Liver (tissue), 8 donors: ENCODE measurements at regions not wholly inside any gene's neighbourhood (a gene's known extent, or its start where the extent isn't known, plus 50 kb on each side); places are given as distances from the start of the nearest gene placed in this dataset.

Experiments
- DNase-seq: peaks from one replicate; pipeline ENCODE4 v3.0.0-alpha.2; 2017; ENCODE audit warnings: low spot score
- H3K27ac ChIP-seq, 2 donors: one replicate each; pipeline ENCODE4 v1.7.0; 2013; ENCODE audit warnings: inconsistent platforms in 2 of 2, low read length in 2 of 2, control low read depth in 1 of 2, low read depth in 1 of 2, mild to moderate bottlenecking in 1 of 2
- H3K27me3 ChIP-seq, 4 donors: one replicate each; pipeline versions ENCODE4 v1.6.1 to v1.7.0; 2013; ENCODE audit warnings: low read length in 3 of 4, inconsistent platforms in 1 of 4, mild to moderate bottlenecking in 1 of 4, moderate library complexity in 1 of 4; ENCODE audit not compliant: control insufficient read depth in 4 of 4, insufficient read depth in 4 of 4
- H3K36me3 ChIP-seq, 4 donors: one replicate each; pipeline versions ENCODE4 v1.6.1 to v1.7.0; 2013; ENCODE audit warnings: low read length in 3 of 4, mild to moderate bottlenecking in 3 of 4, low read depth in 1 of 4, moderate library complexity in 1 of 4; ENCODE audit not compliant: control insufficient read depth in 4 of 4, insufficient read depth in 3 of 4
- H3K4me1 ChIP-seq, 4 donors: one replicate each; pipeline versions ENCODE4 v1.6.1 to v1.7.0; 2013; ENCODE audit warnings: low read length in 3 of 4, mild to moderate bottlenecking in 3 of 4, moderate library complexity in 1 of 4; ENCODE audit not compliant: control insufficient read depth in 4 of 4, insufficient read depth in 4 of 4
- H3K4me3 ChIP-seq, 3 donors: one replicate each; pipeline versions ENCODE4 v1.6.1 to v1.7.0; 2013; ENCODE audit warnings: low read length in 3 of 3, control low read depth in 1 of 3, low read depth in 1 of 3, mild to moderate bottlenecking in 1 of 3
- H3K9ac ChIP-seq, 2 donors: one replicate each; pipeline ENCODE4 v1.7.0; 2013; ENCODE audit warnings: low read length in 2 of 2, mild to moderate bottlenecking in 2 of 2, moderate library complexity in 2 of 2, control low read depth in 1 of 2, low read depth in 1 of 2
- H3K9me3 ChIP-seq, 4 donors: one replicate each; pipeline versions ENCODE4 v1.6.1 to v1.7.0; 2013; ENCODE audit warnings: low read length in 3 of 4; ENCODE audit not compliant: control insufficient read depth in 4 of 4
- ATF3 ChIP-seq: IDR thresholded peaks from 2 replicates; pipeline ENCODE4 v1.6.1; 2016; ENCODE audit warnings: antibody characterized with exemption
- CTCF ChIP-seq: fragments of 150-350 bp; IDR thresholded peaks from 2 replicates; pipeline ENCODE4 v1.5.1; 2017; ENCODE audit warnings: improper control_type of control experiment, low read depth, low read length; ENCODE audit not compliant: missing input control
- EGR1 ChIP-seq, 2 donors: IDR thresholded peaks; 2 replicates each; pipeline ENCODE4 v1.6.1; 2016 to 2018; ENCODE audit warnings: antibody characterized with exemption in 2 of 2, low read depth in 2 of 2
- FOXA1 ChIP-seq: IDR thresholded peaks from 2 replicates; pipeline ENCODE4 v1.6.1; 2016; ENCODE audit warnings: antibody characterized with exemption
- FOXA2 ChIP-seq: IDR thresholded peaks from 2 replicates; pipeline ENCODE4 v1.6.1; 2016; ENCODE audit warnings: antibody characterized with exemption
- GABPA ChIP-seq, 2 donors: IDR thresholded peaks in 1 of 2; conservative IDR thresholded peaks in 1 of 2; 2 replicates each; pipeline ENCODE4 v1.6.1; 2016; ENCODE audit warnings: antibody characterized with exemption in 2 of 2, mild to moderate bottlenecking in 1 of 2, moderate library complexity in 1 of 2
- HNF4A ChIP-seq, 2 donors: conservative IDR thresholded peaks; 2 replicates each; pipeline ENCODE4 v1.6.1; 2016; ENCODE audit warnings: antibody characterized with exemption in 2 of 2, mild to moderate bottlenecking in 2 of 2
- HNF4G ChIP-seq: IDR thresholded peaks from 2 replicates; pipeline ENCODE4 v1.6.1; 2016; ENCODE audit warnings: antibody characterized with exemption
- JUND ChIP-seq, 2 donors: IDR thresholded peaks; 2 replicates each; pipeline ENCODE4 v1.6.1; 2016; ENCODE audit warnings: antibody characterized with exemption in 2 of 2
- MAX ChIP-seq: IDR thresholded peaks from 2 replicates; pipeline ENCODE4 v1.6.1; 2016; ENCODE audit warnings: antibody characterized with exemption
- NR2F2 ChIP-seq: IDR thresholded peaks from 2 replicates; pipeline ENCODE4 v1.6.1; 2016; ENCODE audit warnings: antibody characterized with exemption
- RAD21 ChIP-seq, 2 donors: IDR thresholded peaks; 2 replicates each; pipeline ENCODE4 v1.6.1; 2016; ENCODE audit warnings: antibody characterized with exemption in 2 of 2, mild to moderate bottlenecking in 2 of 2
- REST ChIP-seq: IDR thresholded peaks from 2 replicates; pipeline ENCODE4 v1.6.1; 2016; ENCODE audit warnings: antibody characterized with exemption, mild to moderate bottlenecking
- RXRA ChIP-seq, 2 donors: IDR thresholded peaks; 2 replicates each; pipeline ENCODE4 v1.6.1; 2017 to 2018; ENCODE audit warnings: antibody characterized with exemption in 2 of 2, mild to moderate bottlenecking in 1 of 2
- SP1 ChIP-seq: IDR thresholded peaks from 2 replicates; pipeline ENCODE4 v1.6.1; 2018; ENCODE audit warnings: antibody characterized with exemption, mild to moderate bottlenecking
- TAF1 ChIP-seq: conservative IDR thresholded peaks from 2 replicates; pipeline ENCODE4 v1.6.1; 2016; ENCODE audit warnings: antibody characterized with exemption, mild to moderate bottlenecking
- YY1 ChIP-seq: IDR thresholded peaks from 2 replicates; pipeline ENCODE4 v1.6.1; 2016; ENCODE audit warnings: antibody characterized with exemption, mild to moderate bottlenecking
- WGBS: extraction: QIAGEN DNeasy Blood & Tissue Kit; methylation state at CpG from one replicate; pipeline ENCODE4 v1.1.7; 2013; 5-methylcytosine and 5-hydroxymethylcytosine counted together
- donor health status: healthy.
- donor health status: healthy.
- donor health status: healthy.
- donor health status: healthy.
- donor health status: healthy.

GRCh38 chr12:78585132-78585531, 279.4 kb upstream of the SYT1 start:
- no peaks in the 10 kb centered on the region for H3K4me1 ChIP-seq
- DNase-seq = no peak
- H3K4me3 ChIP-seq = no peak overlapping the region
- H3K9ac ChIP-seq = no peak overlapping the region
- peaks cover 0 to 3% (median 2%) of the 10 kb centered on the region in 4 donors for H3K9me3 ChIP-seq
- no peak overlapping the region for H3K27ac ChIP-seq
- no peaks in the 10 kb centered on the region for H3K36me3 ChIP-seq
- peaks cover 0 to 6% (median 0%) of the 10 kb centered on the region in 4 donors for H3K27me3 ChIP-seq
- TF ChIP-seq FOXA2 (no peak), REST (no peak), RXRA (IDR thresholded peaks at IDR 0.05) (no peak), FOXA1 (no peak), EGR1 (IDR thresholded peaks at IDR 0.05; ENCODE audit: low read depth in 2 of 2) (no peak), RAD21 (IDR thresholded peaks at IDR 0.05) (no peak), ATF3 (no peak), HNF4A (conservative IDR thresholded peaks at IDR 0.05) (no peak), SP1 (no peak), NR2F2 (no peak)
- 82% methylated on average over 2 of the region's 2 CpGs for whole genome bisulfite sequencing

GRCh38 chr12:78586790-78587189, 277.8 kb upstream of the SYT1 start:
- Histone ChIP-seq H3K27me3 (peaks cover 0 to 6% (median 0%) of the 10 kb centered on the region in 4 donors), H3K9ac (no peak overlapping the region), H3K4me1 (no peaks in the 10 kb centered on the region), H3K4me3 (no peak overlapping the region), H3K9me3 (peaks cover 0 to 3% (median 2%) of the 10 kb centered on the region in 4 donors), H3K36me3 (no peaks in the 10 kb centered on the region), H3K27ac (no peak overlapping the region)
- DNase-seq = no peak
- no peak for TF ChIP-seq FOXA1
- TF ChIP-seq TAF1 = no peak
- no peak for TF ChIP-seq GABPA (IDR thresholded peaks at IDR 0.05 in 1 of 2, conservative IDR thresholded peaks at IDR 0.05 in 1 of 2)
- no peak for TF ChIP-seq ATF3
- no peak for TF ChIP-seq EGR1 (IDR thresholded peaks at IDR 0.05; ENCODE audit: low read depth in 2 of 2)
- TF ChIP-seq JUND (IDR thresholded peaks at IDR 0.05) = no peak
- TF ChIP-seq SP1 = no peak
- no peak for TF ChIP-seq NR2F2
- no peak for TF ChIP-seq CTCF
- no peak for TF ChIP-seq HNF4G
- TF ChIP-seq MAX = no peak
- no peak for TF ChIP-seq YY1
- TF ChIP-seq RAD21 (IDR thresholded peaks at IDR 0.05) = no peak
- no peak for TF ChIP-seq FOXA2
- no peak for TF ChIP-seq RXRA (IDR thresholded peaks at IDR 0.05)
- WGBS = 90% methylated on average over 1 of the region's 1 CpG
